Duodenal mucosa (tissue), 2 donors: ENCODE measurements at regions not wholly inside any gene's neighbourhood (a gene's known extent, or its start where the extent isn't known, plus 50 kb on each side); places are given as distances from the start of the nearest gene placed in this dataset.

Experiments used
- H3K27ac ChIP-seq: one replicate; pipeline ENCODE4 v1.7.0; 2013; ENCODE audit warnings: low read depth, low read length
- H3K27me3 ChIP-seq, 2 donors: one replicate each; pipeline ENCODE4 v1.7.0; 2013; ENCODE audit warnings: low read length in 2 of 2, control low read depth in 1 of 2; ENCODE audit not compliant: insufficient read depth in 2 of 2, control insufficient read depth in 1 of 2
- H3K36me3 ChIP-seq, 2 donors: one replicate each; pipeline ENCODE4 v1.7.0; 2013; ENCODE audit warnings: low read length in 2 of 2, control low read depth in 1 of 2; ENCODE audit not compliant: insufficient read depth in 2 of 2, control insufficient read depth in 1 of 2
- H3K4me1 ChIP-seq, 2 donors: one replicate each; pipeline ENCODE4 v1.7.0; 2013; ENCODE audit warnings: low read length in 2 of 2, control low read depth in 1 of 2; ENCODE audit not compliant: insufficient read depth in 2 of 2, control insufficient read depth in 1 of 2
- H3K4me3 ChIP-seq, 2 donors: one replicate each; pipeline ENCODE4 v1.7.0; 2013; ENCODE audit warnings: low read length in 2 of 2, low read depth in 1 of 2
- H3K9ac ChIP-seq, 2 donors: one replicate each; pipeline ENCODE4 v1.7.0; 2013; ENCODE audit warnings: low read length in 2 of 2, low read depth in 1 of 2
- H3K9me3 ChIP-seq, 2 donors: one replicate each; pipeline ENCODE4 v1.7.0; 2013; ENCODE audit warnings: low read length in 2 of 2, control low read depth in 1 of 2; ENCODE audit not compliant: control insufficient read depth in 1 of 2

DNA sequence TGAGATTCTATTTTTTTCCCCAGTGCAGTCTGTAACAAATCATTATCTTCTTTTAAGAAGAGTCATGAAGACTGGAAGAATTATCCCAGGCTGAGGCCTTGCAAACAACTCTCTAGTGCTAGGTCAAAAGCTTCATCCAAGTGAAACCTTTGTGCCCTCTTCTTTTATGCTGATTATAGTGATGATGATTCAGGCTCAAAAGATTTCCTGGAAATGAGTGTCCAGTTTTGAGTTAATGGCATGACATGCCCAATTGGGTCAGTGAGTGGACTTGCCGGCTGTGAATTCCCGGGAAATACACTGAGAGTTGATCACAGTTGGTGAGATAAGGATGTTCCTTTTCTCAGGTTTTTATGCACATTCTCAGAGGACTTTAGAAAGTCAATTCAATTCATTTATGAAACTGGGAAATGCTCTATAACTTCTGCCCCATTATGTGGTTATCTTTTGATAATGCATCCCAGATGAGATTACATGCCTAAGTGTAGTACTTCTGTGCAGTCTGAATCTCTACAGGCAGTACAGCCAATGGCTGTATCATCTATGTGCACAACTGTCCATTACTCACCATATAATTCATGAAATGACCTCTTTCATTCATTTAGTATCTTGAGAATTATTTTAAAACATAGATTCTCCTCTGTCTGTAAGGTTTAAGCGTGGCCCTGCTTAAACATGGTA lies 66.2 kb downstream of the S1PR1 start:
- Histone ChIP-seq H3K4me1 (no peaks in the 10 kb centered on the region), H3K9me3 (no peaks in the 10 kb centered on the region), H3K4me3 (no peak overlapping the region), H3K27ac (no peak overlapping the region), H3K9ac (no peak overlapping the region), H3K36me3 (no peaks in the 10 kb centered on the region), H3K27me3 (no peaks in the 10 kb centered on the region)

DNA sequence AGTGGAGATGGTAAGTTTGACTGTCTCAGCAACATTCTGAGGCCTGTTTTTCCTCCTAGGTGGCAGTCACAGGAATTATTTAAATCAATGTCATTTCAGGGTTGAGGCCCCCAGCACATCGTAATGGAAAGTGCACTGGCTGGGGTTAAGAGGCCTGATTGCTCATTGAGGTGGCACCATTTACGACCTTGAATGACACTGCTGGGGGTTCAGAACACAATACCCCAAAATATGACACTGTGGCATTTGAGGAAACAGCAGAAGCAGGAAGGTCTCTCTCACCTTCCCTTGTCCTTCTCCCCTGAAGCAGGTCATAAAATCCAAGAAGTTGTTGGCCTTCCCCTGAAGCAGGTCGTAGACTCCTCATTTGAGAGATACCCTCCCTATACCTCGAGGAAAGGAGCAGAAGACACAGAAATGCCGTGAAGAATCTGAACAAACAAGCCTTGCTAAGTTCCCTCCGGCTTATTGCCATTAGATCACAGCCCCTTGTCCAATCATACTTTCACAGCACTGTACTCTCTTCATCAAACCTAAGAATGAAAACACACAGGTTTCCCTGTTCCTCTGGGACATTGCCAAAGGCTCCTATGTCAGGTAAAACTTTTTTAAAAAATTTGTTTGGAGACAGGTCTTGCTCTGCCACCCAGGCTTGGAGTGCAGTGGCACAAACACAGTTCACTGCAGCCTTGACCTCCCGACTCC lies 71.3 kb downstream of the S1PR1 start:
- Histone ChIP-seq H3K27ac (no peak overlapping the region), H3K27me3 (peaks cover 0 to 3% of the 10 kb centered on the region in 2 donors), H3K9ac (no peak overlapping the region), H3K9me3 (no peaks in the 10 kb centered on the region), H3K4me3 (no peak overlapping the region), H3K36me3 (no peaks in the 10 kb centered on the region), H3K4me1 (peaks cover 3 to 9% of the 10 kb centered on the region in 2 donors)

GRCh38 chr1:101308935-101309333 lies 72.1 kb downstream of the S1PR1 start:
- H3K27ac ChIP-seq: no peak overlapping the region
- H3K9me3 ChIP-seq: no peaks in the 10 kb centered on the region
- no peak overlapping the region for H3K4me3 ChIP-seq
- H3K27me3 ChIP-seq: peaks cover 0 to 3% of the 10 kb centered on the region in 2 donors
- no peak overlapping the region for H3K9ac ChIP-seq
- H3K36me3 ChIP-seq: no peaks in the 10 kb centered on the region
- H3K4me1 ChIP-seq: peaks cover 3 to 9% of the 10 kb centered on the region in 2 donors

DNA sequence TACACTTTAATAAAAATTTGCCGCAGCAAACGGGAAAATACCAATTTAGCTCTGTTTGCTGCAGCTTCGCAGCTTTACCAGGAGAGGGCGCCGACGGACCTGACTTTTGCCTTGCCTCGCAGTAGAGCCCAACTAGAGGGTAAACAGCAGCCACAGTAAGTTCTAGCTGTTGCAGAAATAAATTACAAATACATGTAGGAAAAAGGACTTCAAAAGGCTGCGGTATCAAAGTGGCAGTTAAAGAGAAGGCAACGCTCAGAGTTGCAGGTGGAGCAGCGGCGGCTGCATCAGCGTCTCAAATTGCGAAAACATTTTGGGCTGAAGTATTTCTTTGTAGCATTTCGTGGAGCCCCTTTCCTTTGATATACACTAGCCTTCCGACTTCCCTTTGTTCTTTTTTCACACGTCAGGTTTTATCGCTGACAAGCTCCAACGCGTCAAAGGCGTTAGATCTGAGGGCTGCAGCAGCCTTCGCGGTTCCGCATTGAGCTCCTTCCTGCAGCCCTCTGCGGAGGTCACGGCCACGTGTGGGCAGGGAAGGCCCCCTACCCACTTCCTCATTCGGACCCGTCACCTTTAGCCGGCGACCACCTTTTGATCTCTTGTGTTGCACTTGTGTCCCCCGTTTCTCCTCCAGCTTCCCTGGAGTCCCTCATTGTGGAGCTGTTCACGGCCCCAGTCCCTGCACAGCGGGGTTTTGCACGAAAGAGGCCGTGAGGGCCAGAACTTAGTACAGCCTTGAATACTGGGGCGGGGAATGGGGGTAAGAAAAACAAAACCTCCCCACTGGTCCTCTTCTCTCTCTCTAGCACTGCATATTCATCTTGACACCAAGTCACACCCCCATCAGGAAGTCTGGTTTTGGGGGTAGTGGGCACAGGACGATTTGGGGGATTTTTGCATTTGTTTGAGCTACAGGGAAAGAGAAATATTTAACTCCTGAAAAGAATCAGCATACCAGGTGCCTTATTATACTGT lies 72.8 kb downstream of the S1PR1 start:
- no peaks in the 10 kb centered on the region for H3K9me3 ChIP-seq
- H3K27ac ChIP-seq: no peak overlapping the region
- peaks cover 0 to 3% of the 10 kb centered on the region in 2 donors for H3K27me3 ChIP-seq
- peak overlapping the region; percentile 39 to 43 for H3K9ac ChIP-seq
- H3K4me3 ChIP-seq: peak overlapping the region; percentile 63 to 74
- H3K36me3 ChIP-seq: no peaks in the 10 kb centered on the region
- peaks cover 3 to 9% of the 10 kb centered on the region in 2 donors for H3K4me1 ChIP-seq

GRCh38 chr1:101310506-101310905 lies 73.7 kb downstream of the S1PR1 start:
- H3K4me1 ChIP-seq: peaks cover 3 to 9% of the 10 kb centered on the region in 2 donors
- H3K9me3 ChIP-seq: no peaks in the 10 kb centered on the region
- H3K4me3 ChIP-seq: no peak overlapping the region
- H3K27me3 ChIP-seq: peaks cover 0 to 3% of the 10 kb centered on the region in 2 donors
- H3K9ac ChIP-seq: no peak overlapping the region
- H3K27ac ChIP-seq: no peak overlapping the region
- H3K36me3 ChIP-seq: no peaks in the 10 kb centered on the region

GRCh38 chr1:101311146-101311920 lies 74.5 kb downstream of the S1PR1 start:
- no peak overlapping the region for H3K27ac ChIP-seq
- H3K36me3 ChIP-seq: no peaks in the 10 kb centered on the region
- H3K27me3 ChIP-seq: peaks cover 0 to 3% of the 10 kb centered on the region in 2 donors
- H3K9ac ChIP-seq: no peak overlapping the region
- H3K9me3 ChIP-seq: no peaks in the 10 kb centered on the region
- no peak overlapping the region for H3K4me3 ChIP-seq
- peaks cover 3 to 9% of the 10 kb centered on the region in 2 donors for H3K4me1 ChIP-seq

DNA sequence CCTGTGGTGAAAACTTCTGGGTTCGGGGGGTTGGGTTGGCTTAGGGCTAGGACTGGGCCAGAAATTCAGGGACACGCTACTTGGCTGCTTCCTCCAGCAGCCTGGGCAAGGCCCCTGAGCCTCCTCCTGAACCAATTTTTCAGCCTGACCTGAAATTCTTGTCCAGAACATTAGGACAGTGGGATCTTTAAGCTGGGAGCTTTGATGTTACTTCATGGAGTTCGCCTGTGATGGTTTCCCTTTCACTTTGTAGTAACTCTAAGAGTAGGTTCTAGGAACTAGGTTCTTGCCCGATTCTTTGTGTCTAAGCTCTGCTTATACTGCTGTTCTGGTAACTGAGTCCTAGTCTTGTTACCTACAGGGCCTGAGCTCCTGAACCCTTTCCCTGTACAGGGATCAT lies 75.3 kb downstream of the S1PR1 start:
- peaks cover 0 to 3% of the 10 kb centered on the region in 2 donors for H3K27me3 ChIP-seq

DNA sequence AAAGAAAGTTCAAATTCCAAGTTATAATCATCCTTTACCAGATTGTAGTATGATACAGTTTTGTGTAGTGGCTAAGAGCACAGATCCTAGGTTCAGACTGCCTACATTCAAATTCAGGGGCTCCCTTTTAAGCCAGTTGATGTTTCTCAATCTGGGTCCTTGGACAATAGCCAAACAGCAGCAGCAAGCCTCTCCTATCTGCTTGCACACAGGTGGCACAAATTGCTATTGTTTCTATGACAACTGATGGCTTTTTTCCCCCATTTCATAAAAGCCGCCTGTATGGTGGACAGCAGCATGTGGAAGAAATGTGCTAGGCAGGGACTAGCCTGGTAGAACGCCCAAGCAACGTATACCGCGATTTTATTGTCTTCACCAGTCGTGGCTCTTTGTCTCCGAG lies 76.5 kb downstream of the S1PR1 start:
- H3K27me3 ChIP-seq: peaks cover 0 to 3% of the 10 kb centered on the region in 2 donors
- peaks cover 3 to 9% of the 10 kb centered on the region in 2 donors for H3K4me1 ChIP-seq

More for the DNA sequence above, 75.3 kb downstream of the S1PR1 start:
- Histone ChIP-seq H3K27ac (no peak overlapping the region), H3K9ac (no peak overlapping the region), H3K4me3 (peak overlapping the region in 1 of 2 donors; percentile 23), H3K9me3 (no peaks in the 10 kb centered on the region), H3K4me1 (peaks cover 3 to 9% of the 10 kb centered on the region in 2 donors), H3K36me3 (no peaks in the 10 kb centered on the region)

GRCh38 chr1:101314244-101314643 lies 77.4 kb downstream of the S1PR1 start:
- H3K27me3 ChIP-seq: peaks cover 0 to 3% of the 10 kb centered on the region in 2 donors
- H3K27ac ChIP-seq: no peak overlapping the region
- H3K4me1 ChIP-seq: peaks cover 3 to 9% of the 10 kb centered on the region in 2 donors
- H3K9me3 ChIP-seq: no peaks in the 10 kb centered on the region
- no peak overlapping the region for H3K4me3 ChIP-seq
- no peaks in the 10 kb centered on the region for H3K36me3 ChIP-seq
- H3K9ac ChIP-seq: no peak overlapping the region

More for the DNA sequence above, 76.5 kb downstream of the S1PR1 start:
- Histone ChIP-seq H3K27ac (no peak overlapping the region), H3K36me3 (no peaks in the 10 kb centered on the region), H3K9ac (no peak overlapping the region), H3K4me3 (no peak overlapping the region), H3K9me3 (no peaks in the 10 kb centered on the region)
